Endothelial cell of umbilical vein (primary cell): ENCODE measurements at regions not wholly inside any gene's neighbourhood (a gene's known extent, or its start where the extent isn't known, plus 50 kb on each side); places are given as distances from the start of the nearest gene placed in this dataset.

Experiments used
- CTCF ChIP-seq, 2 donors: IDR thresholded peaks; 1 replicate in 1 of 2; 2 replicates in 1 of 2; pipeline ENCODE4 v1.5.1; 2011; ENCODE audit warnings: low read length in 2 of 2, mild to moderate bottlenecking in 2 of 2, moderate library complexity in 2 of 2, control low read depth in 1 of 2, inconsistent platforms in 1 of 2, low read depth in 1 of 2; ENCODE audit not compliant: insufficient read depth in 1 of 2; ENCODE audit errors: extremely low read depth in 1 of 2
- JUN ChIP-seq: IDR thresholded peaks from 2 replicates; pipeline ENCODE4 v1.6.1; 2011; ENCODE audit warnings: borderline replicate concordance, low read depth; ENCODE audit not compliant: insufficient read length, insufficient read depth
- POLR2A ChIP-seq: IDR thresholded peaks from 2 replicates; pipeline ENCODE4 v1.6.1; 2012; ENCODE audit warnings: low read depth, mild to moderate bottlenecking, control low read depth, low read length

GRCh38 chr6:14381829-14382677 lies 264.5 kb downstream of the CD83 start:
- no peak for TF ChIP-seq CTCF (IDR thresholded peaks at IDR 0.05; ENCODE audit: extremely low read depth in 1 of 2, insufficient read depth in 1 of 2, low read depth in 1 of 2, low read length in 2 of 2)
- TF ChIP-seq JUN: no peak
- no peak for TF ChIP-seq POLR2A
